ENCODE measurements at regions not wholly inside any gene's neighbourhood (a gene's known extent, or its start where the extent isn't known, plus 50 kb on each side); places are given as distances from the start of the nearest gene placed in this dataset.

- TF ChIP-seq POLR2AphosphoS5 (IDR thresholded peaks at IDR 0.05; ENCODE audit: low read depth, low read length): no peak
- no peak for TF ChIP-seq REST (IDR thresholded peaks at IDR 0.05; ENCODE audit: insufficient read depth in 1 of 2, low read depth in 2 of 2, low read length in 2 of 2)
- TF ChIP-seq TAF1 (IDR thresholded peaks at IDR 0.05; ENCODE audit: borderline replicate concordance, insufficient read depth, low read length): no peak
- TF ChIP-seq FOXP2 (optimal IDR thresholded peaks at IDR 0.05; ENCODE audit: borderline replicate concordance, extremely low read depth, extremely low read length, insufficient read depth): no peak
- no peak for TF ChIP-seq SIN3A (IDR thresholded peaks at IDR 0.05; ENCODE audit: borderline replicate concordance, insufficient read depth, low read length)
Observed at GRCh38 chr11:123301013-123301591, 106.1 kb upstream of the CLMP start.

GRCh38 chr11:123299721-123300120 is 104.7 kb upstream of the CLMP start:
- TF ChIP-seq TAF1 (IDR thresholded peaks at IDR 0.05; ENCODE audit: borderline replicate concordance, insufficient read depth, low read length): no peak
- no peak for TF ChIP-seq FOXP2 (optimal IDR thresholded peaks at IDR 0.05; ENCODE audit: borderline replicate concordance, extremely low read depth, extremely low read length, insufficient read depth)
- TF ChIP-seq POLR2AphosphoS5 (IDR thresholded peaks at IDR 0.05; ENCODE audit: low read depth, low read length): no peak
- no peak for TF ChIP-seq SIN3A (IDR thresholded peaks at IDR 0.05; ENCODE audit: borderline replicate concordance, insufficient read depth, low read length)
- TF ChIP-seq REST (IDR thresholded peaks at IDR 0.05; ENCODE audit: insufficient read depth in 1 of 2, low read depth in 2 of 2, low read length in 2 of 2): no peak

GRCh38 chr11:123298488-123299447 is 103.7 kb upstream of the CLMP start:
- TF ChIP-seq FOXP2 (optimal IDR thresholded peaks at IDR 0.05; ENCODE audit: borderline replicate concordance, extremely low read depth, extremely low read length, insufficient read depth): no peak
- TF ChIP-seq POLR2AphosphoS5 (IDR thresholded peaks at IDR 0.05; ENCODE audit: low read depth, low read length): no peak
- TF ChIP-seq SIN3A (IDR thresholded peaks at IDR 0.05; ENCODE audit: borderline replicate concordance, insufficient read depth, low read length): no peak

- TF ChIP-seq FOXP2 (optimal IDR thresholded peaks at IDR 0.05; ENCODE audit: borderline replicate concordance, extremely low read depth, extremely low read length, insufficient read depth): no peak
- TF ChIP-seq SIN3A (IDR thresholded peaks at IDR 0.05; ENCODE audit: borderline replicate concordance, insufficient read depth, low read length): no peak
- no peak for TF ChIP-seq TAF1 (IDR thresholded peaks at IDR 0.05; ENCODE audit: borderline replicate concordance, insufficient read depth, low read length)
- TF ChIP-seq REST (IDR thresholded peaks at IDR 0.05; ENCODE audit: insufficient read depth in 1 of 2, low read depth in 2 of 2, low read length in 2 of 2): no peak
- TF ChIP-seq POLR2AphosphoS5 (IDR thresholded peaks at IDR 0.05; ENCODE audit: low read depth, low read length): no peak
Observed at GRCh38 chr11:123292647-123293046, 97.6 kb upstream of the CLMP start.

GRCh38 chr11:123291201-123291869 is 96.3 kb upstream of the CLMP start:
- no peak for TF ChIP-seq REST (IDR thresholded peaks at IDR 0.05; ENCODE audit: insufficient read depth in 1 of 2, low read depth in 2 of 2, low read length in 2 of 2)
- TF ChIP-seq SIN3A (IDR thresholded peaks at IDR 0.05; ENCODE audit: borderline replicate concordance, insufficient read depth, low read length): no peak
- no peak for TF ChIP-seq FOXP2 (optimal IDR thresholded peaks at IDR 0.05; ENCODE audit: borderline replicate concordance, extremely low read depth, extremely low read length, insufficient read depth)
- no peak for TF ChIP-seq POLR2AphosphoS5 (IDR thresholded peaks at IDR 0.05; ENCODE audit: low read depth, low read length)
- no peak for TF ChIP-seq TAF1 (IDR thresholded peaks at IDR 0.05; ENCODE audit: borderline replicate concordance, insufficient read depth, low read length)

Data from PFSK-1 (cell line).